PC-3 (cell line): ENCODE measurements at regions not wholly inside any gene's neighbourhood (a gene's known extent, or its start where the extent isn't known, plus 50 kb on each side); places are given as distances from the start of the nearest gene placed in this dataset.

ENCODE experiments used
- CTCF ChIP-seq: fragments of 300-600 bp; sonication (generic); conservative IDR thresholded peaks from 2 replicates; pipeline ENCODE4 v1.5.1; 2017; ENCODE audit warnings: antibody characterized with exemption, low read depth, mild to moderate bottlenecking, low read length
- EZH2 ChIP-seq: fragments of 300-600 bp; sonication (generic); IDR thresholded peaks from one replicate; pipeline ENCODE4 v1.6.1; 2017; ENCODE audit warnings: antibody characterized with exemption, mild to moderate bottlenecking, low read length; ENCODE audit not compliant: unreplicated experiment

DNA sequence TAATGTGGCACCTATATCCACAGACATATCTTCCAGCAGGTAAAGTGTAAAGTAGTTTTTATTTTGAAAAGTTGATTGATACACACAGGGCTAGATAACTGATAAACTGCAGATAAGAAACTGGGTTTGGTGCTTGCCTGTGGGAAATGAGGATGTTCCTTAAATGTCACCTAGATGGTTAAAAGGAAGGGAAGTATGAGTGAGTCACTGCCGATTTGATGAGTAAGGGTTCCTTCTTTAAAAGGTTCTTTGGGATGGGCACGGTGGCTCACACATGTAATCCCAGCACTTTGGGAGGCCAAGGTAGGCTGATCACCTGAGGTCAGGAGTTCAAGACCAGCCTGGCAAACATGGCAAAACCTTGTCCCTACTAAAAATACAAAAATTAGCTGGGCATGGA lies 73.8 kb upstream of the FRY start:
- TF ChIP-seq CTCF (no peak), EZH2 (no peak)
